Muscle layer of colon (tissue), 2 donors: ENCODE measurements at regions not wholly inside any gene's neighbourhood (a gene's known extent, or its start where the extent isn't known, plus 50 kb on each side); places are given as distances from the start of the nearest gene placed in this dataset.
"Not testable (repeated sequence)": the region's sequence is repeated elsewhere in the genome, so short reads cannot be mapped to it uniquely, and the experiment has no call there.

Experiments used
- H3K27ac ChIP-seq: one replicate; pipeline ENCODE4 v1.7.0; 2013; ENCODE audit warnings: low read depth, mild to moderate bottlenecking, low read length, moderate library complexity
- H3K27me3 ChIP-seq, 2 donors: one replicate each; pipeline ENCODE4 v1.7.0; 2013; ENCODE audit warnings: low read length in 2 of 2, mild to moderate bottlenecking in 2 of 2; ENCODE audit not compliant: insufficient read depth in 2 of 2, control insufficient read depth in 1 of 2
- H3K36me3 ChIP-seq: one replicate; pipeline ENCODE4 v1.7.0; 2013; ENCODE audit warnings: mild to moderate bottlenecking, low read length; ENCODE audit not compliant: insufficient read depth
- H3K4me1 ChIP-seq: one replicate; pipeline ENCODE4 v1.7.0; 2013; ENCODE audit warnings: mild to moderate bottlenecking, low read length; ENCODE audit not compliant: insufficient read depth
- H3K4me3 ChIP-seq, 2 donors: one replicate each; pipeline ENCODE4 v1.7.0; 2013; ENCODE audit warnings: low read length in 2 of 2, low read depth in 1 of 2, mild to moderate bottlenecking in 1 of 2, moderate library complexity in 1 of 2
- H3K9ac ChIP-seq: one replicate; pipeline ENCODE4 v1.7.0; 2013; ENCODE audit warnings: low read length
- H3K9me3 ChIP-seq: one replicate; pipeline ENCODE4 v1.7.0; 2013; ENCODE audit warnings: mild to moderate bottlenecking, low read length
- donor health status: abdominal sarcoma.
- donor health status: Adenocarcinoma of cecum.

DNA sequence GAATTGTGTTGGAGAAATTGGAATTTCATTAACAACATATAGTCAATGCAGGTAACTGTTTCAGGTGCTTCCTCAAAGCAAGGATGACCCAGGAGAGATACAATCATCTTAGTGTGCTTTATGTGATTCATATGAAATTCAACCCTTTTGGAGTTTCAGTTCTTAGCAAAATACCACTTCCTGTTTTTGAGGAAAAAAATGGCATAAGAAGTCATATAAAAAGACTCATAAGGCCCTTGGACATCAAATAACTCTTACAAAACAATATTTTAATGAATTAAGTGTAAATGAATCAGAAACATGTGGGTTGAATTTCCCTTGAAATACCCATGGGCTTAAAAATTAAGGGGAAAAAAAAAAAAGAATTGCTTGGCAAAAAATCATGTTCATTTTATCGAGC, 926.6 kb downstream of the LTN1 start:
- no peaks in the 10 kb centered on the region for H3K27me3 ChIP-seq
- no peak overlapping the region for H3K4me3 ChIP-seq
- H3K36me3 ChIP-seq = no peaks in the 10 kb centered on the region
- H3K9ac ChIP-seq = no peak overlapping the region
- H3K4me1 ChIP-seq = no peaks in the 10 kb centered on the region
- H3K27ac ChIP-seq = no peak overlapping the region
- H3K9me3 ChIP-seq = no peaks in the 10 kb centered on the region

DNA sequence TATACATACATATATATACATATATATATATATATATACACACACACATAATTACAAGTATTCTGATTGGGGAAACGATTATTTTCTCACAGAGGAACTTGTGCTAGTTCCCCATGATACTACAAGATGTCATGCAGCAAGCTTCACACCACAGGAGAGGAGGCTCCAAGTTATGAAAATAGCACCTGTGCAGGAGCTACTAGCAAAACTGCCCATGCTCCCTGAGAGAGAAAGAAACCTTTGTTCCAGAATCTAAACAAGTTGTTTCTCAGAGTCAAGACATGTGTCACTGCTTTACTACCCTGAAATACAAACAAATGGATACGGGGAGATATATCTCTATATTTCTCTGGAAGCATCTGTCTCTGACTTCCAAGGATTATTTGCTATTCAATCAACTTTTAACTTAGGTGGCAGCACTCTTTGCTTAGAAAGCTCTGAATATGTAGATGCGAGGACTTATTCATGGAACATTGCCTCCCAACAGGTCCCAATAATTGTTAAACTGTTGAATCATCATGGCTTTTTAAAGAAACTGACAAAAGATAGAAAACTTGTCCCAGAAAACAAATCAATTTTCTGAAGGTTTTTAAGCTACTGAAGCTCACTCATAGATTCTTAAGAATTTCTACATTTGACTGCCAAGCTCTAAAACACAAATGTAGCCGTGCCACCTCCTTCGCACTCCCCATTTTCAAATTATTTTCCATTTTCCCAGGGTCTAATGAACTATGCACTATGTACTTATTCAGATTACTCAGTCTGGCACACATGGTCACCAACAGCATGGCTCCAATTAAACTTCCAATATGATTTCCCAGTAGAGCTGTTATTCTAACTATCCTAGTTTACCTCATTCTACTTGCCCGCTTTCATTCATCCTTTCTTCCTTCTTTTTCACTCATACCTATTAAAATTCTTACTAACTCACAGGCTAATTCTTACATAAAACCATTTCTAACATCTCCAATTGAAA, 929.1 kb downstream of the LTN1 start:
- Histone ChIP-seq H3K9me3 (no peaks in the 10 kb centered on the region), H3K9ac (no peak overlapping the region), H3K4me3 (no peak overlapping the region), H3K36me3 (no peaks in the 10 kb centered on the region), H3K4me1 (no peaks in the 10 kb centered on the region), H3K27me3 (no peaks in the 10 kb centered on the region), H3K27ac (no peak overlapping the region)

DNA sequence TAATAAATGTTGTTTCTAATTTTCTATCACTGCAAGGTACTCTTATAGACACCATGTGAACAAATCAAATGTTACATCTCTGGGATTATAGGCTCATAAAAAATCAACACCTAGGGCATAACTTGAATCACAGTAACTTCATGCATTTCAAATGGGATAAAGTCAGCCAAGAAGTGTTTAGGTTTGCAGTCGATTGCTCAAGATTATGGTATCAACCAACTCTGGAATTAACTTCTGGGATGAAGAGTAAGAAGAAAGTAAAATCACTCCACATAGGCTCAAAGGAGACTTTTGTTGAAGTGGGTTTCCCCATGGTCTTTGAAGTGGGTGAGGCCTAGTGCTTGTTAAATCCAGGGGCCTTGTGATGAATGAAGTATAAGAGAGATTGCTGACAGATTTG, 939.7 kb downstream of the LTN1 start:
- not testable (repeated sequence) for H3K9me3 ChIP-seq, H3K27me3 ChIP-seq, H3K4me1 ChIP-seq, H3K36me3 ChIP-seq, H3K27ac ChIP-seq, H3K9ac ChIP-seq, H3K4me3 ChIP-seq

DNA sequence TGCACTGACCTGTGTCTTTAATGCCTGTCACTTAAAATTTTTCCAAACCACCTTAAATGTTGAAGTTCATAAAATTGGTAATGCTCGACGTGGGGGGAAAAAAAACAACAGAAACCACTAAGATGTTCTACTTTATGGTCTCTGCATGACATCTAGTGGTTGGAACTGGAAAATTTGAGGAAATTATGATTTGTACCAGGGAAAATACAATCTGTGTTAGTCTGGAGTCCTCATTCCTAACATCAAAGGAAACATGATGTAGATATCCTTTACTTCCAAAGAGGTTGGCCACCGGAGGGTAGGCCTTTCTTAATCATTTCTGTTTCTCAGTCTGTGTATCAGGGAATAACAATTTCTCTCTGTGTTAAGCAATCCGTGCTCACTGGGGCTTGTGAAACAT, 941.0 kb downstream of the LTN1 start:
- not testable (repeated sequence) for H3K9me3 ChIP-seq, H3K27me3 ChIP-seq, H3K9ac ChIP-seq, H3K4me1 ChIP-seq, H3K4me3 ChIP-seq, H3K36me3 ChIP-seq, H3K27ac ChIP-seq

DNA sequence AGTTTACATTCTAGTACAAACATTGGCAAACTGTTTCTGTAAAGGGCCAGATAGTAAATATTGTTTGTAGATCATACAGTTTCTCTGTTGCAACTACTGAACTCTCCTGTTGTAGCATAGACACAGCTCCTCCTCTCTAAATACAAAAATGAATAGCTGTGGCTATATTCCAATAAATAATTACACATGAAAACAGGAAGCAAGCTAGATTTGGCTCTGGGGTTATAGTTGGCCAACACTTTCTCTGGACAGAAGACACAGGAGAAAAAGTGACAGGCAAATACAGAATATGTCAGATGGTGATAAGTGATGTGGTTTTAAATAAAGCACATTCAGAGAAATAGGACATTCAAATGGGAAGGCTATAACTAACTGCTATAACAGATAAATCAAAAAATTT, 957.0 kb downstream of the LTN1 start:
- not testable (repeated sequence) for H3K27me3 ChIP-seq, H3K9ac ChIP-seq, H3K9me3 ChIP-seq, H3K27ac ChIP-seq, H3K4me3 ChIP-seq, H3K4me1 ChIP-seq, H3K36me3 ChIP-seq

DNA sequence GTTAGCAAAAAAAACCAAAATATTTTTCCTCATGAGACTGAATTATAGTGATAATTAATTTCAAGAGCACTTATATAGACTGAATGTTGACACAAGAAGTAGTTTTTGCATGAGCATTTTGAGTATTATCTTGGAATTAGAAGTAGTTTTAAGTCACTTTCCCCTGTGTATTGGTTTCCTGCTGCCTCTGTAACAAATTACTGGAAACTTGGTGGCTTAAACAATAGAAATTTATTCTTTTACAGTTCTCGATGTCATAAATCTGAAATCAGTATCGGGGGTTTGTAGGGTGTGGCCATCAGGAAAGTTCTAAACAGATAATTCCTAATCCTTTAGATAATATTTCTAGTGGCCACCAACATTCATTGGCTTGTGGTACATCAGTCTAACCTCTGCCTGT, 957.8 kb downstream of the LTN1 start:
- not testable (repeated sequence) for H3K36me3 ChIP-seq, H3K9me3 ChIP-seq, H3K4me3 ChIP-seq, H3K4me1 ChIP-seq, H3K27me3 ChIP-seq, H3K27ac ChIP-seq, H3K9ac ChIP-seq

DNA sequence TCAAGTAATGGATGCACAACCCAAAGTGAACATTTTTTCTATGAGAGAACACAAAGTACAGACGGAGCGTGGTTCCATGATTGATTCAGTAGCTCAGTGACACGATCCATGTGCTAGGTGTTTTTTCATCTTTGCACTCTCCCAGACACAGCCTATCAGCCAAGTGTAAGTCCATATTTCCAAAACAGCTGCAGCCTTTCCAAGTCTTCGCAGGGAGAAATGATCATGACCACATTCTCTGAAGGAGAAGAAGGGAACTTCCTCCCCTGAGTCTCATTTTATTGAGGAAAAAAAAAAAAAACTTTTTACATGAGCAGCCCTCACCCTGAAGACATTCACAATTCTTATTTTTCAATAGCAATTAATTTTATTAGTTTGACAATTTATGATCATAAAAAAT, 958.3 kb downstream of the LTN1 start:
- not testable (repeated sequence) for H3K36me3 ChIP-seq, H3K9me3 ChIP-seq, H3K27me3 ChIP-seq

DNA sequence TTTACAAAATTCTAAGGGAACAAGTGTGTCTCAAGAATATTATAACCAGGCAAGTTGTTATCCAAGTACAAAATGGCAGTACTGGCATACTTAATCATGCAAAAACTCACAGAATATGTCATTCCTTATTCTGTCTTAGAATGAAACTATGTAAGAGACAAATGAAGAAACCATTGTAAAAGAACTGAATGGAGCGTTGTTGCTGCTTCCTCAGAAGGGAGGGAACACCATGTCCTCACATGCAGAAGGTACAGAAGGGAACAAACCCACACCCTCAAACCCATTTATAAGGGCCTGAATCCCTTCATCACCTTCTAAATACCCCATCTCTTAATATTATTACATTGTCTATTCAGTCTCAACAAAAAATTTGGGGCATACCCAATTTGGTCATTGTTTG, 960.0 kb downstream of the LTN1 start:
- H3K4me3 ChIP-seq, H3K27me3 ChIP-seq, H3K27ac ChIP-seq: not testable (repeated sequence)

More for the DNA sequence above, 958.3 kb downstream of the LTN1 start:
- not testable (repeated sequence) for H3K9ac ChIP-seq, H3K4me3 ChIP-seq, H3K4me1 ChIP-seq, H3K27ac ChIP-seq

DNA sequence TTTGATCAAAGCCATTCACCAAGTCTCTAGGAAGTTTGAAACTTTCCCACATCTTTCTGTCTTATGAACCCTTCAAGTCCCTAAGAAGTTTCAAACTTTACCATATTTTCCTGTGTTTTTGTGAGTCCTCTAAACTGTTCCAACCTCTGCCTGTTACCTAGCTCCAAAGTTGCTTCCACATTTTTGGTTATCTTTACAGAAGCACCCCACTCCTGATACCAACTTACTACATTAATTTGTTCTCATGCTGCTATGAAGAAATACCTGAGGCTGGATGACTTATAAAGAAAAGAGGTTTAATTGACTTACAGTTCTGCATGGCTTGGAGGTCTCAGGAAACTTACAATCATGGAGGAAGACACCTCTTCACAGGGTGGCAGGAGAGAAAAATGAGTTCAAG, 961.6 kb downstream of the LTN1 start:
- not testable (repeated sequence) for H3K9ac ChIP-seq, H3K9me3 ChIP-seq, H3K4me1 ChIP-seq, H3K4me3 ChIP-seq, H3K27ac ChIP-seq, H3K27me3 ChIP-seq, H3K36me3 ChIP-seq

More for the DNA sequence above, 960.0 kb downstream of the LTN1 start:
- not testable (repeated sequence) for H3K9ac ChIP-seq, H3K9me3 ChIP-seq, H3K36me3 ChIP-seq, H3K4me1 ChIP-seq

DNA sequence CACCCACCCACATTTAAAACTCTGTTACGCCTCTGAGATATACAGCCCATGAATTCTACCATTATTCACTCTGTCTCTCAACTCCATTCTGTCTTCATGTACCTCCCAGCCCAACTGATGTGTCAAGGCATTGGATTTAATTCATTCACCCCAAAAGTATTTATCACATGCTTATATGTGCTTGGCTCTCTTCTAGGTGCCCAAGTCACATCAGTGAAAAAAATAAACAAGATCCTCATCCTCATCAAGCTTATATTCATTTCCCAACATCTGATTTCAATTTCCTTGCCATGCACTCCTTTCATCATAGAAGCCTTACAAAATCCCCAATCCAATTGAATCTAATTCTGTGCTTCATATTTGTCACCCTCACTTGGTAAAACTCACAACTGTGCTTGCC, 967.6 kb downstream of the LTN1 start:
- no peaks in the 10 kb centered on the region for H3K27me3 ChIP-seq
- H3K4me3 ChIP-seq = no peak overlapping the region
- no peaks in the 10 kb centered on the region for H3K9me3 ChIP-seq
- H3K9ac ChIP-seq = no peak overlapping the region
- no peaks in the 10 kb centered on the region for H3K4me1 ChIP-seq
- H3K27ac ChIP-seq = no peak overlapping the region
- no peaks in the 10 kb centered on the region for H3K36me3 ChIP-seq

DNA sequence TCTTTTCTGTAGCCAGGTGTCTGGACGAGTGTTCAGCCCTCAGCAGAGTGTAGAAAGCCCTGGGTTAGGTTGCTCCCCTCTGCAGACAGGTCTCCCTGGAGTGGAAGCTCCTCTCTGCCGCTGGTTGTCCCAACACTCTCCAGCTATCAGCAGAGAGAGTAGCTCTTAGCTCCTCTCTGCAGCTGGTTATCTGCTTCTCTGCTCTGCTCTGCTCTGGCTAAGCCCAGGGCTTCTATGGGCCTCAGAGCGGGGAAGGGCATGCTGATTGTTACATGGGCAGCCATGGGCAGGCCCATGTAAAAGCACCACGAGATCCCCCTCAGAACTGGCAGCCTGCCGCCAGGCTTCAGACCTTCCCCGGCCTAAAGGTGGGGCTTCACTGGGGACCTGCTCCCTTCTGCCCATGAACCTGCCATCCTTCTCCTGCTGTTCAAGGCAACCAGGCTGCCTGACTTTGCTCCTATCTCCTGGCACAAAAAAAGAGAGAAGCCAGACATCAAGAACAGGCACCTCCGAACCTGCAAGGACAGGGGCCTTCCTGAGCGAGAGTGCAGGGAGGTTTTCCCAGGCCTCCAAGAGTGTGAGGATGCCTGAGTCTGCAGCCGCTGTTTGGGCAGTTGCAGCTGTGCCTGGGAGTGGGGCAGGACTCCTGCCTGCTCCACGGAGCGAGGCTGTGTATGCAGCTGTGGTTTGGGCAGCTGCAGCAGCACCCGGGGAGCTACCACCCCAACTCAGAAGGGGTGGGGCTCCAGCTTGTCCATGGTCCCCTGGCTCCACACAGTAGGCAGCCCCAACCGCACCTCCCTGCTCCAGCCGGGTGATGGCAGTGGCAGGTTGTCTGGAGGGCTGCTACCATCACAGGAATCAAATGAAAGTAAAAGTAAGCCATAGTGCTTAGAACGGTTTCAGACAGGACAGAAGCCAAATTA, 973.7 kb downstream of the LTN1 start:
- Histone ChIP-seq H3K27ac (no peak overlapping the region), H3K4me3 (no peak overlapping the region), H3K27me3 (no peaks in the 10 kb centered on the region), H3K4me1 (no peaks in the 10 kb centered on the region), H3K36me3 (no peaks in the 10 kb centered on the region), H3K9ac (no peak overlapping the region), H3K9me3 (no peaks in the 10 kb centered on the region)
